Activated CD4-positive, alpha-beta T cell treated with anti-CD3 and anti-CD28 coated beads for 36 hours (primary cell): ENCODE measurements at regions not wholly inside any gene's neighbourhood (a gene's known extent, or its start where the extent isn't known, plus 50 kb on each side); places are given as distances from the start of the nearest gene placed in this dataset.
"Not testable (repeated sequence)": the region's sequence is repeated elsewhere in the genome, so short reads cannot be mapped to it uniquely, and the experiment has no call there.

Experiments used
- ATAC-seq: fragments of 200-7000 bp; cut with Tn5 transposase; one replicate; pipeline ENCODE4 v1.10.0; 2021; ENCODE audit warnings: mild to moderate bottlenecking, moderate library complexity
- CTCF ChIA-PET: fragments of 350-600 bp; sonication (Branson Sonifier 250); formaldehyde crosslinking; loops from one replicate; lab custom pipeline; 2021; ENCODE audit warnings: antibody characterized with exemption; lab: Charles Lee
- POLR2A ChIA-PET: fragments of 350-600 bp; sonication (Branson Sonifier 250); formaldehyde crosslinking; loops from one replicate; lab custom pipeline; 2021; ENCODE audit warnings: antibody characterized with exemption, inconsistent platforms; lab: Charles Lee
- DNase-seq: peaks from one replicate; pipeline ENCODE4 v3.0.0-alpha.2; 2020
- H3K27ac Mint-ChIP-seq: one replicate; pipeline ENCODE4 v1.8.0; 2021; ENCODE audit warnings: mixed read lengths
- H3K27me3 Mint-ChIP-seq: one replicate; pipeline ENCODE4 v1.8.0; 2021; ENCODE audit warnings: mixed read lengths
- H3K36me3 Mint-ChIP-seq: one replicate; pipeline ENCODE4 v1.8.0; 2021; ENCODE audit warnings: low read depth, mixed read lengths
- H3K4me1 Mint-ChIP-seq: one replicate; pipeline ENCODE4 v1.8.0; 2021; ENCODE audit warnings: mixed read lengths
- H3K4me3 Mint-ChIP-seq: one replicate; pipeline ENCODE4 v1.8.0; 2021; ENCODE audit warnings: mild to moderate bottlenecking, moderate library complexity, mixed read lengths
- H3K9me3 Mint-ChIP-seq: one replicate; pipeline ENCODE4 v1.8.0; 2021; ENCODE audit warnings: low read depth, mixed read lengths
- intact Hi-C, 2 experiments: fragments of 100-400 bp; cut with DNase I in 1 of 2; cut with micrococcal nuclease in 1 of 2; formaldehyde crosslinking; loops; one replicate each; pipeline versions ENCODE4 v1.14.2 to v1.15.1; 2022 to 2024; cut with DNase I, micrococcal nuclease

DNA sequence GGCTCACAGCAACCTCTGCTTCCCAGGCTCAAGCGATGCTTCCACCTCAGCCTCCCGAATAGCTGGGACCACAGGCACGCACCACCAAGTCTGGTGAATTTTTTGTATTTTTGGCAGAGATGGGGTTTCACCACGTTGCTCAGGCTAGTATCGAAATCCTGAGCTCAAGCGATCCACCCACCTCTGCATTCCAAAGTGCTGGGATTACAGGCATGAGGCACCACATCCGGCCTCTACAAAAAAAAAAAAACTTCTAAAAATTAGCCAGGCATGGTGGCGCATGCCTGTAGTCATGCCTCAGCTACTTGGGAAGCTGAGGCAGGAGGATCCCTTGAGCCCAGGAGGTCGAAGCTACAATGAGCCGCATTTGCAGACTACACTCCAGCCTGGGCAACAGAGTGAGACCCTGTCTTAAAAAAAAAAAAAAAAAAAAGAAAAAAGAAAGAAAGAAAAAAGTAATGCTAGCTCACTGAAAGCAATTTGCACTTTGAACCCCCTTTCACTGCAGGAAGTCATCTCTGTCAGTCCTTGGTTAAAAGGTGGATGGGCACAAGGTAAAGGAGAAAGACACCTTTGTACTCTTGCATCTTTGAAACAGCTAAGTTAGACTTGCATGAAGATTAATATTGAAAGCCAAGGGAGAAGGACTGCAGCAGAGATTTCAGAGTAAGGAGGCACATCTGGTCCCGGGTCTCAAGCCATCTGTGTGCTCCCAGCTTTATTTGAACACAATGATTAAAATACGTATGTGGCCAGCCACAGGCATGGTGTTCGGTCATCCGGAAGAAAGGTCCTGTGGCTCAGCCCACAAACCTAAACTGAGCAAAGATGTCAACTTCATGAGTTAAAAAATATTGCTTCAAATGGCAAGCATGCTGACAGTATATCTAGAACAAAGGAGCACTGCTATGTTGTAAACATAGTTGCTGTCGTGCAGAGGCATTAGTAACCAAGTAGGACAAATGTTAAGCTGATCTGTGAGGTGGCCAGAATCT, 103.8 kb upstream of the HMGA2 start:
- no peak overlapping the region for H3K27ac Mint-ChIP-seq
- H3K4me3 Mint-ChIP-seq: no peak overlapping the region
- no peaks in the 10 kb centered on the region for H3K9me3 Mint-ChIP-seq
- intact Hi-C loops: no loop called here
- peaks cover 30% of the 10 kb centered on the region for H3K27me3 Mint-ChIP-seq
- H3K36me3 Mint-ChIP-seq: no peaks in the 10 kb centered on the region
- ATAC-seq: no peak
- ChIA-PET CTCF (interaction anchor here (0.6 kb wide), 1 partner anchor 459 kb away, joined by 4 read pairs; no protein-coding TSS in a partner anchor), POLR2A (no interaction called here)
- no peaks in the 10 kb centered on the region for H3K4me1 Mint-ChIP-seq
- DNase-seq: no peak

DNA sequence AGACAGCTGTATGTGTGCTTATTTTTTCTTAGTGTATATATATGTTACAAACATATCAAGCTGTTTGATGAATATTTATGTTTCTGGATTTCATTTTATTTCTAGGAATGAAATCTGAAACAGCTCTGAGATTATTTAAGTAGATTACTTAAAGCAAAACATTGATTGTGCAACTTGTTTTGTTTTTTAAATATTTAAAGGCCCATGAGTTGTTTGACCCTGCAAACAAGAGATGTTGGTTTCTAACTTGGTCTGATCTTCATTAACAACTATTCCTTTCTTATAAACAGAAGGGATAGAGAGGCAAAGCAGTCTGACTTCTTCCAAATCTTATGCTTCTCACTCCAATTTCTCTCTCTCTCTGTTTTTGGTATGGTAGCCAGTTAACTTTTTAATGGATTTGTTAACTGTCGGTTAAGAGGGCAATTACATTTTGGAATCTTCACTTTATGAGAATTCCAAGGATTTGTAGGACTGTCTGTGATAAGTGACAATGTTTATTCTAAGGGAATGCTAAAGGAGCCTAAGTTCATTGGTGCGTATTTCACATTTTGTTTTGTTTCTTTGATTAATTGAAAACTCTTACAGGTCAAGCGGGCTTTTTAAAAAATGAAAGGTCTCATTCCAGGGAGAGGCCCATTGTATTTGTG, 102.6 kb upstream of the HMGA2 start:
- POLR2A ChIA-PET: no interaction called here
- Mint-ChIP-seq H3K27me3 (peaks cover 34% of the 10 kb centered on the region), H3K9me3 (no peaks in the 10 kb centered on the region), H3K4me1 (no peaks in the 10 kb centered on the region), H3K36me3 (no peaks in the 10 kb centered on the region), H3K4me3 (no peak overlapping the region), H3K27ac (no peak overlapping the region)
- ATAC-seq (no peak), DNase-seq (no peak)
- CTCF ChIA-PET: no interaction called here
- intact Hi-C loops: no loop called here

GRCh38 chr12:65725376-65725775, 98.9 kb upstream of the HMGA2 start:
- Mint-ChIP-seq H3K27me3 (peaks cover 51% of the 10 kb centered on the region), H3K9me3 (no peaks in the 10 kb centered on the region), H3K4me1 (peaks cover 5% of the 10 kb centered on the region), H3K27ac (no peak overlapping the region), H3K36me3 (no peaks in the 10 kb centered on the region), H3K4me3 (no peak overlapping the region)
- no peak for ATAC-seq
- CTCF ChIA-PET: no interaction called here
- POLR2A ChIA-PET: no interaction called here
- no peak for DNase-seq
- intact Hi-C loops: loop anchor here in 1 of 2 experiments (5.0 kb wide), 1 partner anchor 97 kb away; the partner anchor contains the start of gene HMGA2

DNA sequence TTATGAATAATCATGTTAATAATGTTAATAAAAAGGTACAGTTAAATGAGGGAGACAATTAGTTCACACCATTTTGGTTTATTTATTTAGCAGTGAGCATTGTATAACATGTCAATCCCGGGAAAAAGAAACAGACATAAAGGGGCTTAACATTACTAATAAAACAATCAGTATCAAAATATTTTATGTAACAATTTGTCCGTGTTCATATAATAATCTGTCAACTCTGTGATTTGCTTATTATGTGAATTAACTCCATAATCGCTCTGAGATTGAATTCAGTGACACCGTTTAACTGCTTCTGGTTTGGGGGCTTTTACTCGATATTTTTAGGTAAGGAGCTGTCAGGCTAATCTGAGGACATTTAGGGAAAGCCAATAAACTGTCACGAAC, 95.8 kb upstream of the HMGA2 start:
- Mint-ChIP-seq H3K27ac (no peak overlapping the region), H3K27me3 (peaks cover 48% of the 10 kb centered on the region), H3K36me3 (no peaks in the 10 kb centered on the region), H3K9me3 (no peaks in the 10 kb centered on the region), H3K4me1 (peaks cover 5% of the 10 kb centered on the region), H3K4me3 (no peak overlapping the region)
- ATAC-seq: no peak
- intact Hi-C loops: loop anchor here in 1 of 2 experiments (5.0 kb wide), 1 partner anchor 94 kb away; the partner anchor contains the start of gene HMGA2
- POLR2A ChIA-PET: no interaction called here
- CTCF ChIA-PET: interaction anchor here (0.8 to 1.4 kb wide), 3 partner anchors 15 to 722 kb away, joined by 3 read pairs; no protein-coding TSS in a partner anchor
- no peak for DNase-seq

GRCh38 chr12:65728848-65729793, 95.2 kb upstream of the HMGA2 start:
- H3K9me3 Mint-ChIP-seq: no peaks in the 10 kb centered on the region
- ChIA-PET POLR2A (no interaction called here), CTCF (interaction anchor here (0.8 to 1.4 kb wide), 2 partner anchors 14 to 721 kb away, joined by 3 read pairs; no protein-coding TSS in a partner anchor)
- peaks cover 5% of the 10 kb centered on the region for H3K4me1 Mint-ChIP-seq
- DNase-seq: peak; percentile 15
- H3K27me3 Mint-ChIP-seq: peaks cover 47% of the 10 kb centered on the region
- intact Hi-C loops: loop anchor here in 1 of 2 experiments (5.0 kb wide), 1 partner anchor 93 kb away; the partner anchor contains the start of gene HMGA2
- no peaks in the 10 kb centered on the region for H3K36me3 Mint-ChIP-seq
- H3K4me3 Mint-ChIP-seq: peak overlapping the region; percentile 25
- no peak overlapping the region for H3K27ac Mint-ChIP-seq
- no peak for ATAC-seq

DNA sequence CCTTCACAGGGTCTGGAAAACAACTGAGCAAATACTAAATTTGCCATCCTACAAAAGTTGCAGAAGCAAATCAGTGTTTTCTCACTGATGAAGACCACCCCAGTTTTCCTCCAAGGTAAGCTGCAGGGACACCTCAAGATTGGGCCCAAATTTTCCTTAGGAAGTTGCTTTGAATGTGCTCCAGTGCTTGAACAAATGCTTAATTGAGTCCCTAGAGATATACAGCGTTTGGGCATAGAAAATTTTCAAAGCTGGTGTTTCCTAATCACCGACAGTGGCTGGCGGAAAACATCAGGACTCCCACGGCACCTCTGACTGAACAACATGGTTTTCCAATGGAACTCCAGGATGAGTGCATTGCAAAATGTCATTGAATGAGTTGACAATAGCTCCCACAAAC, 92.5 kb upstream of the HMGA2 start:
- Mint-ChIP-seq H3K4me3 (no peak overlapping the region), H3K36me3 (no peaks in the 10 kb centered on the region), H3K27ac (no peak overlapping the region), H3K9me3 (no peaks in the 10 kb centered on the region), H3K4me1 (peaks cover 5% of the 10 kb centered on the region), H3K27me3 (peaks cover 52% of the 10 kb centered on the region)
- ChIA-PET CTCF (interaction anchor here (0.7 kb wide), 1 partner anchor 170 kb away, joined by 3 read pairs; no protein-coding TSS in a partner anchor), POLR2A (interaction anchor here (0.8 kb wide), 1 partner anchor 9 kb away, joined by 3 read pairs; no protein-coding TSS in a partner anchor)
- no peak for ATAC-seq
- DNase-seq: no peak
- intact Hi-C loops: no loop called here

GRCh38 chr12:65733643-65734042, 90.6 kb upstream of the HMGA2 start:
- H3K4me3 Mint-ChIP-seq: not testable (repeated sequence)
- CTCF ChIA-PET: interaction anchor here (0.6 to 2.1 kb wide), 2 partner anchors 9 to 843 kb away, joined by 3 to 7 read pairs; no protein-coding TSS in a partner anchor

DNA sequence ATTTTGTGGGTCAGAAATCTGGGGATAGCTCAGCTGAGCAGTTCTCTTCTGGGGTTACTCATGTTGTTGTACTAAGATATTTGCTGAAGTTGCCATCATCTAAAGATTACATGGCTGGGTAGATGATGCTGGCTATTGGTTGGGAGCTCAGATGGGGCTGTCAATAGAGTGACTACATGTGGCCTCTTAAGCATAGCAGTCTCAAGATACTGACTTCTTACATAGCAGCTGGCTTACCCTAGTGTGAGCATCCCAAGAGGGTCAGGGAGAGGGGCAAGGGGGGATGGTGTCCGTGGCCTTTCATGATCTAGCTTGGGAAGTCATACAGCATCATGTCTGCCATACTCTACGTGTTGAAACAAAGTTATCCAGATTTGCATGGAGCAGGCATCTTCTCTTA, 90.1 kb upstream of the HMGA2 start:
- ATAC-seq: no peak
- ChIA-PET POLR2A (no interaction called here), CTCF (interaction anchor here (0.6 to 2.1 kb wide), 2 partner anchors 9 to 843 kb away, joined by 3 to 7 read pairs; no protein-coding TSS in a partner anchor)
- intact Hi-C loops: no loop called here
- Mint-ChIP-seq H3K36me3 (no peaks in the 10 kb centered on the region), H3K4me1 (peaks cover 2% of the 10 kb centered on the region), H3K9me3 (no peaks in the 10 kb centered on the region), H3K27ac (no peak overlapping the region), H3K4me3 (no peak overlapping the region), H3K27me3 (peaks cover 42% of the 10 kb centered on the region)
- DNase-seq: no peak

More at GRCh38 chr12:65733643-65734042, 90.6 kb upstream of the HMGA2 start:
- H3K4me1 Mint-ChIP-seq, H3K27ac Mint-ChIP-seq, DNase-seq, H3K9me3 Mint-ChIP-seq, ATAC-seq, POLR2A ChIA-PET, H3K36me3 Mint-ChIP-seq, intact Hi-C loops: not testable (repeated sequence)
- peaks cover 45% of the 10 kb centered on the region for H3K27me3 Mint-ChIP-seq

GRCh38 chr12:65739606-65740005, 84.7 kb upstream of the HMGA2 start:
- no peaks in the 10 kb centered on the region for H3K36me3 Mint-ChIP-seq
- peaks cover 11% of the 10 kb centered on the region for H3K4me1 Mint-ChIP-seq
- no peak overlapping the region for H3K27ac Mint-ChIP-seq
- H3K9me3 Mint-ChIP-seq: no peaks in the 10 kb centered on the region
- POLR2A ChIA-PET: no interaction called here
- H3K4me3 Mint-ChIP-seq: no peak overlapping the region
- no peak for DNase-seq
- CTCF ChIA-PET: no interaction called here
- ATAC-seq: no peak
- H3K27me3 Mint-ChIP-seq: peaks cover 28% of the 10 kb centered on the region
- intact Hi-C loops: loop anchor here (2.0 to 10.0 kb wide), 4 partner anchors 17 to 85 kb away; partner anchors contain the start of gene HMGA2 (in 2 of the 2)

DNA sequence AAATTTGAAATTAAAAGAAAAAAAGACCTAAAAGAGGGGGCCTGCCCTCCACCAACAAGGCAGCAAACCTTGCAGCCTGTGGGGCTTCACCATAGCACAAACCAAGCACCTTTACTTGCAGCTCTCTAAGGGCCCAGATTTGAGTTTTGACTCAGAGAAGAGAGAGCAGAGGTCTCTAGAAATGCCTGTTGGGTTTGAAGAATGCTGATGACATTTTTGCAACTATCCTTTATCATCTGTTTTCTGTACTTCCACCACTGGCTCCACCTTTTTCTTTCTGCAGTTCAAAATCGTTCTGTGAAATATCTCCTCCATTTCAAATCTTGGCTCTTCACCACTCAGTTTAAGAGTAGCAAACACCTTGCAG, 83.8 kb upstream of the HMGA2 start:
- intact Hi-C loops: loop anchor here (2.0 to 10.0 kb wide), 4 partner anchors 16 to 84 kb away; partner anchors contain the start of gene HMGA2 (in 2 of the 2)
- no peaks in the 10 kb centered on the region for H3K9me3 Mint-ChIP-seq
- ATAC-seq: peak; percentile 66
- peaks cover 11% of the 10 kb centered on the region for H3K4me1 Mint-ChIP-seq
- ChIA-PET CTCF (no interaction called here), POLR2A (interaction anchor here (1.0 kb wide), 1 partner anchor 9 kb away, joined by 3 read pairs; no protein-coding TSS in a partner anchor)
- H3K27ac Mint-ChIP-seq: peak overlapping the region; percentile 78
- peak; percentile 20 for DNase-seq
- peak overlapping the region; percentile 67 for H3K4me3 Mint-ChIP-seq
- H3K36me3 Mint-ChIP-seq: no peaks in the 10 kb centered on the region
- H3K27me3 Mint-ChIP-seq: peaks cover 33% of the 10 kb centered on the region
